Testis (tissue), 2 donors: ENCODE measurements at regions not wholly inside any gene's neighbourhood (a gene's known extent, or its start where the extent isn't known, plus 50 kb on each side); places are given as distances from the start of the nearest gene placed in this dataset.

Experiments
- CTCF ChIP-seq, 3 experiments: fragments of 450-650 bp in 2 of 3; fragments of 200-600 bp in 1 of 3; sonication (generic) in 1 of 3; IDR thresholded peaks; one replicate each; pipeline ENCODE4 v1.5.1; 2016 to 2019; ENCODE audit warnings: antibody characterized with exemption in 3 of 3, mild to moderate bottlenecking in 2 of 3, moderate library complexity in 1 of 3
- POLR2A ChIP-seq: fragments of 450-650 bp; IDR thresholded peaks from one replicate; pipeline ENCODE4 v1.6.1; 2017; ENCODE audit warnings: antibody characterized with exemption, mild to moderate bottlenecking, moderate library complexity

GRCh38 chr14:84144166-84144565 lies 1385.8 kb upstream of the FLRT2 start:
- TF ChIP-seq POLR2A (no peak), CTCF (IDR thresholded peaks at IDR 0.05) (no peak)
